ENCODE measurements at regions not wholly inside any gene's neighbourhood (a gene's known extent, or its start where the extent isn't known, plus 50 kb on each side); places are given as distances from the start of the nearest gene placed in this dataset.

DNA sequence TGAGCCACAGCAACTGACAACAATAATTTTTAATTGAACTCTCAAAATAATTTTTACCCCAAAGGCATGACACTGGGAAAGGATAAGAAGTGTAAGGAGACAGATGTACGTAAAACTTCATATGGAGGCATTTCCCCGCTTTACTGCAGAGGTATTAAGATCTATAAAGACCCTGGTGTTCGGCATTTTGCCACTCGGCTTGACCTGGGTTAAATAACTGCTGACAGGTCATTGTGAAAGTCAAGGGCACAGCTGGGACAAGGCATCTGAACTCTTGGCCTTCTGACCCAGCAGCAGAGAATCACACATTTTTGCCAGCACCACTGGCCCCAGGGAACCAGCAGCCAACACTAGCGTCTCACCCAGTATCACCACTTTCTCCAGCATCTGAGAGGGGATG, 372.1 kb downstream of the SOX9 start:
- TF ChIP-seq TAF1 (IDR thresholded peaks at IDR 0.05; ENCODE audit: borderline replicate concordance, insufficient read depth, low read length) (no peak), SIN3A (IDR thresholded peaks at IDR 0.05; ENCODE audit: borderline replicate concordance, insufficient read depth, low read length) (no peak), FOXP2 (optimal IDR thresholded peaks at IDR 0.05; ENCODE audit: borderline replicate concordance, extremely low read depth, extremely low read length, insufficient read depth) (no peak), POLR2AphosphoS5 (IDR thresholded peaks at IDR 0.05; ENCODE audit: low read depth, low read length) (no peak)
- TF ChIP-seq, protein P1, sequence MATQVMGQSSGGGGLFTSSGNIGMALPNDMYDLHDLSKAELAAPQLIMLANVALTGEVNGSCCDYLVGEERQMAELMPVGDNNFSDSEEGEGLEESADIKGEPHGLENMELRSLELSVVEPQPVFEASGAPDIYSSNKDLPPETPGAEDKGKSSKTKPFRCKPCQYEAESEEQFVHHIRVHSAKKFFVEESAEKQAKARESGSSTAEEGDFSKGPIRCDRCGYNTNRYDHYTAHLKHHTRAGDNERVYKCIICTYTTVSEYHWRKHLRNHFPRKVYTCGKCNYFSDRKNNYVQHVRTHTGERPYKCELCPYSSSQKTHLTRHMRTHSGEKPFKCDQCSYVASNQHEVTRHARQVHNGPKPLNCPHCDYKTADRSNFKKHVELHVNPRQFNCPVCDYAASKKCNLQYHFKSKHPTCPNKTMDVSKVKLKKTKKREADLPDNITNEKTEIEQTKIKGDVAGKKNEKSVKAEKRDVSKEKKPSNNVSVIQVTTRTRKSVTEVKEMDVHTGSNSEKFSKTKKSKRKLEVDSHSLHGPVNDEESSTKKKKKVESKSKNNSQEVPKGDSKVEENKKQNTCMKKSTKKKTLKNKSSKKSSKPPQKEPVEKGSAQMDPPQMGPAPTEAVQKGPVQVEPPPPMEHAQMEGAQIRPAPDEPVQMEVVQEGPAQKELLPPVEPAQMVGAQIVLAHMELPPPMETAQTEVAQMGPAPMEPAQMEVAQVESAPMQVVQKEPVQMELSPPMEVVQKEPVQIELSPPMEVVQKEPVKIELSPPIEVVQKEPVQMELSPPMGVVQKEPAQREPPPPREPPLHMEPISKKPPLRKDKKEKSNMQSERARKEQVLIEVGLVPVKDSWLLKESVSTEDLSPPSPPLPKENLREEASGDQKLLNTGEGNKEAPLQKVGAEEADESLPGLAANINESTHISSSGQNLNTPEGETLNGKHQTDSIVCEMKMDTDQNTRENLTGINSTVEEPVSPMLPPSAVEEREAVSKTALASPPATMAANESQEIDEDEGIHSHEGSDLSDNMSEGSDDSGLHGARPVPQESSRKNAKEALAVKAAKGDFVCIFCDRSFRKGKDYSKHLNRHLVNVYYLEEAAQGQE (IDR thresholded peaks at IDR 0.05; ENCODE audit: insufficient read depth in 1 of 2, low read depth in 2 of 2, low read length in 2 of 2) = no peak

DNA sequence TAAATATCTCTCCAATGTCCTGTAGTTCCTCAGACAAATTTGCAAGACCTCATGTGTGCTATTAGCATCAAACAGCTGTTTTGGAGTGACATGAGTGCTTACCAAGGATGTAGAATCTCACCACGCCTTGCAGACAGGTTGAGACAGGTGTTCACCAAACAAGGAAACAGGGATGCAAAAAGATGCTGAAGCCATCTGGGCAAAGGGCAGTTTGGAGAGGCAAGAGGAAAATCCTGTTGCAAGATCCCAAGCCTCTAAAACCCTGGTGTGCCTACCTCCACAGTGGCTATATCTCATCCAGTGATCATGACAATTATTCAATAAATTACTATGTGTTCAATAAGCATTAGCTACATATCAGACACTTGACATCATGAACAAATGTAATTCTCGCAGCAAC, 373.7 kb downstream of the SOX9 start:
- TF ChIP-seq POLR2AphosphoS5 (IDR thresholded peaks at IDR 0.05; ENCODE audit: low read depth, low read length) (no peak), FOXP2 (optimal IDR thresholded peaks at IDR 0.05; ENCODE audit: borderline replicate concordance, extremely low read depth, extremely low read length, insufficient read depth) (no peak), SIN3A (IDR thresholded peaks at IDR 0.05; ENCODE audit: borderline replicate concordance, insufficient read depth, low read length) (no peak), TAF1 (IDR thresholded peaks at IDR 0.05; ENCODE audit: borderline replicate concordance, insufficient read depth, low read length) (no peak)
- TF ChIP-seq, protein P1 (IDR thresholded peaks at IDR 0.05; ENCODE audit: insufficient read depth in 1 of 2, low read depth in 2 of 2, low read length in 2 of 2) = no peak

DNA sequence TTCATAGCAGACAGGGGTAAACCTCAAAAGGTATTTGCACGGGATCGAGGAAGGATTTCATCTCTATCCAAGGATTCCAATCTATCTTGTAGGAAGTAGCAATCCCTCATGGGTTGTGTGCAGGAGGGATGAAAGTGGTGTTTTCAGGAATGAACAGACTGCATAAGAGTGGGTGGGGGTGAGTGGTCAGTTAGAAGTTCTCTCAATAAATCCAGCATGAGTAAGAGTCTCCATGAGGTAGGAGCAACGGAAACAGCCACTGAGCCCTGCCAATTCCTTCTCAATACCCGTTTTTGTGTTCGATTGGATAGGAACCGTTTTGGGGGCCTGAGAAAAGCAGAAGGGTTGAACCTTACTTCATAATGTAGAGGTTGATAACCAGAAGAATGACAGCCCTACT, 375.6 kb downstream of the SOX9 start:
- TF ChIP-seq POLR2AphosphoS5 (IDR thresholded peaks at IDR 0.05; ENCODE audit: low read depth, low read length) (no peak), TAF1 (IDR thresholded peaks at IDR 0.05; ENCODE audit: borderline replicate concordance, insufficient read depth, low read length) (no peak), FOXP2 (optimal IDR thresholded peaks at IDR 0.05; ENCODE audit: borderline replicate concordance, extremely low read depth, extremely low read length, insufficient read depth) (no peak), SIN3A (IDR thresholded peaks at IDR 0.05; ENCODE audit: borderline replicate concordance, insufficient read depth, low read length) (no peak)

DNA sequence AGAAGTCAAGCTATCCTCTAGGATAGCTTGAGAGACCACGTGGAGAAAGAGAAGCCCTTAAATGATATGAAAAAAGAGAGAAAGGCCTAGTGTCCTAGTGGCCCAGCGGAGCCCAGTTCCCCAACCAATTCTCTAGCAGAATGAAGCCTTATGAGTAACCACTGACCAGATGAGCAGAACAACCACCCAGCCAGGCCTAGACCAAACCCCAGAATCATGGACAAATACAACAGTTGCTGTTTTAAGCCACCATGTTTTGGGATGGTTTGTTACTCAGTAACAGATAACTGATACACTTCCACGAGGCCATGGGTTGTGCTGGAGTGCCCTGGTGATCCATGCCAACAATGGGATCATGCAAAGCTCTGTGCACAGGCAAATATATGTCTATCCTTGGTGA, 377.1 kb downstream of the SOX9 start:
- TF ChIP-seq SIN3A (IDR thresholded peaks at IDR 0.05; ENCODE audit: borderline replicate concordance, insufficient read depth, low read length) (no peak), POLR2AphosphoS5 (IDR thresholded peaks at IDR 0.05; ENCODE audit: low read depth, low read length) (no peak), FOXP2 (optimal IDR thresholded peaks at IDR 0.05; ENCODE audit: borderline replicate concordance, extremely low read depth, extremely low read length, insufficient read depth) (no peak), TAF1 (IDR thresholded peaks at IDR 0.05; ENCODE audit: borderline replicate concordance, insufficient read depth, low read length) (no peak)
- TF ChIP-seq, protein P1 (IDR thresholded peaks at IDR 0.05; ENCODE audit: insufficient read depth in 1 of 2, low read depth in 2 of 2, low read length in 2 of 2) = no peak

DNA sequence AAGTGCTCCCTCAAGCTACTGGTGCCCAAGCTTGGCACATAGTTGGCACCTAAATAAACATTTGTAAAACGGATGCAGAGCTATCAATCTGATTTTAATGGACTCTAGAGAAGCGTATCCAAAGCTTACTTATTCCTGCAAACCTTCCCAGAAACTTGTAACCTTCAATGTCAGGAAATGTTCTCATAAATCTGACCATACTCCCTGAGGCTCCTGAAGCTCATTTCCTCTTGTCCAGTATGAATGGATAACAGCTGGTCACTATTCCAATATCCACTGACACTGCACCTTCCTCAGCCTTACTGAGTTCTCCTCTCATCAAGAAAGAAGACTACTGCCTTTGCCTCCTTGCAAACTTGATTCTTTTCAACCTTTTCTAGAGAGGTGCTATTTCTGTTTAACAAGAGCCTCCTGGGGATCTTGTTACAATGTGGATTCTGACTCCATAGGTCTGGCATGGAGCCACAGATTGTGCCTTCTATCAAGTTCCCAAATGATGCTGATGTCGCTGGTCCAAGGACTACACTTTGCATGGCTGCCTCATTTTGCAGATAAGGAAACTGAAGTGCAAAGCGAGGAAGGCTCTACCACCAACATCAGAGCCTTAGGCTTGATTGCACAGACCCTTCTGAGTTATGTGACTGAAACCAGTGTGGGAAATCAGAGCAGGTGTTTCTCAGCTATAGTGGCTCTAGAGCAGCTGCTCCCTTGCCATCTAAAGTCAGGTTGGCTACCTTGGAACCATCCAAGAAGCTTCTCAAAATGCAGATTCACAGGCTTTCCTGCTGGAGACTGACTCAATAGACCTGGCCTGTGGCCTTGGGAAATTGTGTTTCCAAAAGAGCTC, 377.8 kb downstream of the SOX9 start:
- TF ChIP-seq, protein P1 (IDR thresholded peaks at IDR 0.05; ENCODE audit: insufficient read depth in 1 of 2, low read depth in 2 of 2, low read length in 2 of 2) = no peak
- no peak for TF ChIP-seq FOXP2 (optimal IDR thresholded peaks at IDR 0.05; ENCODE audit: borderline replicate concordance, extremely low read depth, extremely low read length, insufficient read depth)
- no peak for TF ChIP-seq POLR2AphosphoS5 (IDR thresholded peaks at IDR 0.05; ENCODE audit: low read depth, low read length)
- TF ChIP-seq TAF1 (IDR thresholded peaks at IDR 0.05; ENCODE audit: borderline replicate concordance, insufficient read depth, low read length) = no peak
- no peak for TF ChIP-seq SIN3A (IDR thresholded peaks at IDR 0.05; ENCODE audit: borderline replicate concordance, insufficient read depth, low read length)

All from PFSK-1 (cell line).